Breast epithelium (tissue), 3 donors: ENCODE measurements at regions not wholly inside any gene's neighbourhood (a gene's known extent, or its start where the extent isn't known, plus 50 kb on each side); places are given as distances from the start of the nearest gene placed in this dataset.

Source experiments
- CTCF ChIP-seq, 3 donors: fragments of 450-650 bp; IDR thresholded peaks; one replicate each; pipeline ENCODE4 v1.5.1; 2016 to 2017; ENCODE audit warnings: antibody characterized with exemption in 3 of 3, mild to moderate bottlenecking in 3 of 3, moderate library complexity in 3 of 3
- POLR2A ChIP-seq: fragments of 450-650 bp; IDR thresholded peaks from one replicate; pipeline ENCODE4 v1.6.1; 2016; ENCODE audit warnings: antibody characterized with exemption, mild to moderate bottlenecking, moderate library complexity

DNA sequence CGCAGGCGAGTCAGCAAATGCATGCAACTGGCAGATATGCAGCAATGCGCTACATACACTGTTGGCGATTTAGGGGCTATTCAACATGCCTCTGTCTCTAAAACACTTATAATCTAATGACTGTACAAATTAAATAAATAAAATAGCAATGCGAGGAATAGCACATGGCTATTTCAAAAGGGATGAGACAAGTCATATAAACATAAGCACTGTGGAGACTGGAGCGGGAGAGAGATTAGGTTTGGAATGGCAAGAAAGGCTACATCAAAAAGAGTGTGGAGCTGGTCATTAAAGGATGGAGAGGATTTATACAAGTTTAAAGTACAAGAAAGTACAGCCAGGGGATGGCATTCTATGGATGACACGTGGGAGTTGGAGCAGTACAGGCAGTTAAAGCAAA is 523.5 kb upstream of the CAMK1G start:
- no peak for TF ChIP-seq POLR2A
- no peak for TF ChIP-seq CTCF (IDR thresholded peaks at IDR 0.05)
